ENCODE measurements at regions not wholly inside any gene's neighbourhood (a gene's known extent, or its start where the extent isn't known, plus 50 kb on each side); places are given as distances from the start of the nearest gene placed in this dataset.

DNA sequence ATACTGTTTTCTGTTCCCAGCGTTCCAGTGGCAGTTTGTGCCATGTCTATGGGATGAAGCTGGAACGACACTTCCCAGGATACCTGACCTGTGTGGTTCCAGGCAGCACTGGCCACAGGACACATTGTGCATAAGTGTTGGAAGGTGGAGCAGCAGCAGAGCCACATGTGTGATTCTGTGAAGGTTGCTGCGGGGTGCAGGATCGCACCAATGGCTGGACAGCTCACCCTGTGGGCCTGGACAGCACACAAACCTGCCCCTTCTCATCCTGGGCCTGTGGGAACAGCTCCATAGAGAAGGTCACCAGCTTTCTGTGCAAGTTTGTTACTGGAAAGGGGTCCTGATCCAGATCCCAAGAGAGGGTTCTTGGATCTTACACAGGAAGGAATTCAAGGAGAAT lies 252.2 kb upstream of the RAB6C start:
- TF ChIP-seq CTCF (conservative IDR thresholded peaks at IDR 0.05; ENCODE audit: low read depth, low read length), result no peak
- TF ChIP-seq EZH2 (IDR thresholded peaks at IDR 0.05; ENCODE audit: borderline replicate concordance, low read depth, low read length, poor library complexity, severe bottlenecking), result no peak
- no peak for DNase-seq (ENCODE audit: low spot score)
- Histone ChIP-seq H3K9me3 (ENCODE audit: low read depth, low read length, poor library complexity, severe bottlenecking) (no peaks in the 10 kb centered on the region), H3K4me1 (ENCODE audit: insufficient read depth, low read length, poor library complexity, severe bottlenecking) (peaks cover 12% of the 10 kb centered on the region), H3K36me3 (ENCODE audit: insufficient read depth, low read length, poor library complexity, severe bottlenecking) (no peaks in the 10 kb centered on the region), H3K27ac (ENCODE audit: low read depth, low read length, poor library complexity, severe bottlenecking) (no peak overlapping the region), H3K4me3 (ENCODE audit: low read depth, low read length, poor library complexity, severe bottlenecking) (no peak overlapping the region), H3K27me3 (replicated peaks; ENCODE audit: insufficient read depth, low read depth, low read length, poor library complexity) (no peaks in the 10 kb centered on the region)
- ChIA-PET POLR2A (ENCODE audit: low non-redundant PET) (no interaction called here), CTCF (no interaction called here)
- no TSS peak for BruUV-seq (replicated peaks)
- intact Hi-C loops (cut with micrococcal nuclease; ENCODE audit: unreplicated experiment), result no loop called here

DNA sequence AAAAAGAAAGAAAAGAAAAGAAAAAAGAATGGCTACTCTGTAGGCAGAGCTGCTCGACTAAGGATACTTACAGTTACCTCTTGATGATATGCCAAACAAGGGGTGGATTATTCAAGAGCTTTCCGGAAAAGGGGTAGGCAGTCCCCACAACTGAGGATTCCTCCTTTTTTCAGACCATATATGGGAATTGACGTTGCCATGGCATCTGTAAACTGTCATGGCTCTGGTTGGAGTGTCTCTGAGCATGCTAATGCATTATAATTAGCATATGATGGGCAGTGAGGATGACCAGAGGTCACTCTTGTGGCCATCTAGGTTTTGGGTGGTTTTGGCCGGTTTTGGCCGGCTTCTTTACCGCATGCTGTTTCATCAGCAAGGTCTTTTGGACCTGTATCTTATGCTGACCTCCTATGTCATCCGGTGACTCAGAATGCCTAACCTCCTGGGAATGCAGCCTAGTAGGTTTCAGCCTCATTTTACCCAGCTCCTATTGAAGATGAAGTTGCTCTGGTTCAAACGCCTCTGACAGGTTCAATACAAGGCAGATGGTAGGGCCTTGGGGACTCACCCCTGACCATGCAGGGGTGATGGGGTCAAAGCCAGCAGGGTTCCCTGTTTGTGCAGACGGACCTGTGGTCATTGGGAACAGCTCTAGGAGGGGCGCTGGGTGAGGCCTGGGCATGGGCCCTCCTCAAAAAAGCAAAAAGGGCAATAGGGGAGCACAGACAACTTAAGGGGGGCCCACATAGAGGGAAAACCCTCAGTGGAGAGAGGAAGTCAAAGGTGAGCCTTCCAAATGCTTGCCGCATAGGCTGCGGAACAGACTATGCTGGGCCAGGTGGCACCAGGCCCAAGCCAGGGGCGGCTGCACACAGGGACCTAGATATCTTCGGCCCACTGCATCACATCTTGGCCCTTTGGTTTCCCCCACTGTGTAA lies 251.2 kb upstream of the RAB6C start:
- TF ChIP-seq CTCF (conservative IDR thresholded peaks at IDR 0.05; ENCODE audit: low read depth, low read length), result no peak
- TF ChIP-seq EZH2 (IDR thresholded peaks at IDR 0.05; ENCODE audit: borderline replicate concordance, low read depth, low read length, poor library complexity, severe bottlenecking), result no peak
- intact Hi-C loops (cut with micrococcal nuclease; ENCODE audit: unreplicated experiment), result no loop called here
- Histone ChIP-seq H3K36me3 (ENCODE audit: insufficient read depth, low read length, poor library complexity, severe bottlenecking) (no peaks in the 10 kb centered on the region), H3K4me3 (ENCODE audit: low read depth, low read length, poor library complexity, severe bottlenecking) (no peak overlapping the region), H3K9me3 (ENCODE audit: low read depth, low read length, poor library complexity, severe bottlenecking) (no peaks in the 10 kb centered on the region), H3K27ac (ENCODE audit: low read depth, low read length, poor library complexity, severe bottlenecking) (no peak overlapping the region), H3K27me3 (replicated peaks; ENCODE audit: insufficient read depth, low read depth, low read length, poor library complexity) (no peaks in the 10 kb centered on the region), H3K4me1 (ENCODE audit: insufficient read depth, low read length, poor library complexity, severe bottlenecking) (peaks cover 22% of the 10 kb centered on the region)
- ChIA-PET POLR2A (ENCODE audit: low non-redundant PET) (no interaction called here), CTCF (no interaction called here)
- BruUV-seq (replicated peaks), result no TSS peak
- DNase-seq (ENCODE audit: low spot score), result no peak

- H3K4me3 ChIP-seq (ENCODE audit: low read depth, low read length, poor library complexity, severe bottlenecking), result no peak overlapping the region
- no peaks in the 10 kb centered on the region for H3K9me3 ChIP-seq (ENCODE audit: low read depth, low read length, poor library complexity, severe bottlenecking)
- DNase-seq (ENCODE audit: low spot score), result no peak
- POLR2A ChIA-PET (ENCODE audit: low non-redundant PET), result no interaction called here
- BruUV-seq (replicated peaks), result no TSS peak
- TF ChIP-seq CTCF (conservative IDR thresholded peaks at IDR 0.05; ENCODE audit: low read depth, low read length) (no peak), EZH2 (IDR thresholded peaks at IDR 0.05; ENCODE audit: borderline replicate concordance, low read depth, low read length, poor library complexity, severe bottlenecking) (no peak)
- H3K4me1 ChIP-seq (ENCODE audit: insufficient read depth, low read length, poor library complexity, severe bottlenecking), result peaks cover 28% of the 10 kb centered on the region
- no peaks in the 10 kb centered on the region for H3K27me3 ChIP-seq (replicated peaks; ENCODE audit: insufficient read depth, low read depth, low read length, poor library complexity)
- no peaks in the 10 kb centered on the region for H3K36me3 ChIP-seq (ENCODE audit: insufficient read depth, low read length, poor library complexity, severe bottlenecking)
- H3K27ac ChIP-seq (ENCODE audit: low read depth, low read length, poor library complexity, severe bottlenecking), result no peak overlapping the region
- CTCF ChIA-PET, result no interaction called here
- intact Hi-C loops (cut with micrococcal nuclease; ENCODE audit: unreplicated experiment), result no loop called here
These were observed 250.5 kb upstream of the RAB6C start for GRCh38 chr2:129729011-129729410.

All from A673 (cell line).